Endothelial cell of umbilical vein (primary cell): ENCODE measurements at regions not wholly inside any gene's neighbourhood (a gene's known extent, or its start where the extent isn't known, plus 50 kb on each side); places are given as distances from the start of the nearest gene placed in this dataset.

Source experiments
- BruUV-seq: library from RNA; stranded (reverse); fragments of 400-500 nt; replicated peaks from 2 replicates; lab custom pipeline; 2021; lab: Mats Ljungman, UMichigan
- CTCF ChIA-PET: fragments of 300-600, 350-600 bp; sonication (Branson Sonifier 250); formaldehyde crosslinking; loops from one replicate; lab custom pipeline; 2021; ENCODE audit warnings: antibody characterized with exemption, inconsistent platforms; lab: Charles Lee
- POLR2A ChIA-PET: fragments of 300-600, 350-600 bp; sonication (Branson Sonifier 250); formaldehyde crosslinking; loops from one replicate; lab custom pipeline; 2021; ENCODE audit warnings: antibody characterized with exemption, inconsistent platforms; lab: Charles Lee
- DNase-seq: peaks from one replicate; pipeline ENCODE4 v3.0.0-alpha.2; 2011; ENCODE audit warnings: low read depth, low spot score
- FAIRE-seq: peaks from 2 replicates; lab custom pipeline; 2011; peaks lifted over from hg19 to GRCh38; lab: Jason Lieb, UNC
- H2AFZ ChIP-seq: 2 replicates; pipeline ENCODE4 v1.6.0; 2012; ENCODE audit warnings: low read depth, low read length, control low read depth, inconsistent platforms
- H3K27ac ChIP-seq: 2 replicates; pipeline ENCODE4 v1.5.1; 2011; ENCODE audit warnings: low read depth, mild to moderate bottlenecking, control low read depth, low read length, moderate library complexity; ENCODE audit not compliant: insufficient read depth
- H3K27me3 ChIP-seq, 2 experiments: 2 replicates each; pipeline versions ENCODE4 v1.6.0 to v1.6.1; 2011; ENCODE audit warnings: low read length in 2 of 2, mixed read lengths in 1 of 2; ENCODE audit not compliant: control insufficient read depth in 2 of 2, insufficient read depth in 2 of 2
- H3K36me3 ChIP-seq, 2 experiments: 2 replicates in 1 of 2; 3 replicates in 1 of 2; pipeline ENCODE4 v1.5.1; 2011; ENCODE audit warnings: low read length in 2 of 2, mild to moderate bottlenecking in 1 of 2, moderate library complexity in 1 of 2; ENCODE audit not compliant: control insufficient read depth in 2 of 2, insufficient read depth in 2 of 2; ENCODE audit errors: extremely low read depth in 1 of 2
- H3K4me1 ChIP-seq: 3 replicates; pipeline ENCODE4 v1.5.1; 2011; ENCODE audit warnings: mild to moderate bottlenecking, low read length; ENCODE audit not compliant: control insufficient read depth, insufficient read depth; ENCODE audit errors: extremely low read depth
- H3K4me2 ChIP-seq: 2 replicates; pipeline ENCODE4 v1.6.1; 2011; ENCODE audit warnings: low read length, control low read depth, mixed read lengths; ENCODE audit not compliant: insufficient read depth
- H3K4me3 ChIP-seq, 3 experiments: fragments of 200-600 bp in 1 of 3; sonication (generic), shearing (Covaris generic) in 1 of 3; replicated peaks in 1 of 3; 2 replicates each; pipeline ENCODE4 v1.5.1; 2011 to 2016; ENCODE audit warnings: control low read depth in 3 of 3, low read length in 3 of 3, mild to moderate bottlenecking in 2 of 3, inconsistent platforms in 1 of 3, low read depth in 1 of 3, moderate library complexity in 1 of 3; ENCODE audit not compliant: insufficient read depth in 1 of 3
- H3K79me2 ChIP-seq: 2 replicates; pipeline ENCODE4 v1.6.0; 2012; ENCODE audit warnings: low read length, inconsistent platforms; ENCODE audit not compliant: control insufficient read depth, insufficient read depth
- H3K9ac ChIP-seq: replicated peaks from 2 replicates; pipeline ENCODE3; 2011; ENCODE audit warnings: low read length, control low read depth; ENCODE audit not compliant: insufficient read depth; ENCODE audit errors: extremely low read depth
- H3K9me1 ChIP-seq: replicated peaks from 3 replicates; pipeline ENCODE4 v1.6.0; 2011; ENCODE audit warnings: mild to moderate bottlenecking, low read length; ENCODE audit not compliant: control insufficient read depth, insufficient read depth; ENCODE audit errors: extremely low read depth
- H3K9me3 ChIP-seq: replicated peaks from 2 replicates; pipeline ENCODE4 v1.5.1; 2012; ENCODE audit warnings: low read length, inconsistent platforms; ENCODE audit not compliant: control insufficient read depth, insufficient read depth
- H4K20me1 ChIP-seq: replicated peaks from 2 replicates; pipeline ENCODE3; 2011; ENCODE audit warnings: mild to moderate bottlenecking, low read length; ENCODE audit not compliant: control insufficient read depth, insufficient read depth; ENCODE audit errors: extremely low read depth
- CTCF ChIP-seq, 2 donors: IDR thresholded peaks; 1 replicate in 1 of 2; 2 replicates in 1 of 2; pipeline ENCODE4 v1.5.1; 2011; ENCODE audit warnings: low read length in 2 of 2, mild to moderate bottlenecking in 2 of 2, moderate library complexity in 2 of 2, control low read depth in 1 of 2, inconsistent platforms in 1 of 2, low read depth in 1 of 2; ENCODE audit not compliant: insufficient read depth in 1 of 2; ENCODE audit errors: extremely low read depth in 1 of 2
- EZH2 ChIP-seq: IDR thresholded peaks from 2 replicates; pipeline ENCODE4 v1.6.1; 2012; ENCODE audit warnings: borderline replicate concordance, low read depth, mild to moderate bottlenecking, moderate library complexity, low read length, inconsistent platforms; ENCODE audit not compliant: severe bottlenecking
- FOS ChIP-seq: IDR thresholded peaks from 2 replicates; pipeline ENCODE4 v1.6.1; 2011; ENCODE audit warnings: mild to moderate bottlenecking, low read length, moderate library complexity, borderline replicate concordance; ENCODE audit not compliant: insufficient read depth
- GATA2 ChIP-seq: IDR thresholded peaks from 2 replicates; pipeline ENCODE4 v1.7.0; 2011; ENCODE audit warnings: low read depth, mild to moderate bottlenecking, moderate library complexity, mixed read lengths, low read length; ENCODE audit not compliant: insufficient read length, insufficient read depth
- JUN ChIP-seq: IDR thresholded peaks from 2 replicates; pipeline ENCODE4 v1.6.1; 2011; ENCODE audit warnings: borderline replicate concordance, low read depth; ENCODE audit not compliant: insufficient read length, insufficient read depth
- MYC ChIP-seq: IDR thresholded peaks from one replicate; pipeline ENCODE4 v1.6.1; 2011; ENCODE audit warnings: mild to moderate bottlenecking, low read depth, low read length
- POLR2A ChIP-seq: IDR thresholded peaks from 2 replicates; pipeline ENCODE4 v1.6.1; 2012; ENCODE audit warnings: low read depth, mild to moderate bottlenecking, control low read depth, low read length
- POLR2AphosphoS5 ChIP-seq: IDR thresholded peaks from 2 replicates; pipeline ENCODE4 v1.6.1; 2012; ENCODE audit warnings: low read depth, mild to moderate bottlenecking, control low read depth, low read length, moderate library complexity; ENCODE audit not compliant: insufficient read depth
- dilution Hi-C: fragments of 300-500 bp; cut with MboI; formaldehyde crosslinking; loops from one replicate; pipeline ENCODE4 v1.15.0; 2019; ENCODE audit warnings: low sequenced_read_pairs; ENCODE audit not compliant: extremely low pct_ligation_motif_present
- intact Hi-C: fragments of 100-400 bp; cut with micrococcal nuclease; formaldehyde crosslinking; loops from one replicate; pipeline ENCODE4 v1.10.0; 2022
- TF ChIP-seq, protein P1 (sequence below): IDR thresholded peaks from 2 replicates; pipeline ENCODE4 v1.6.1; 2011; ENCODE audit not compliant: insufficient read depth, insufficient read length

DNA sequence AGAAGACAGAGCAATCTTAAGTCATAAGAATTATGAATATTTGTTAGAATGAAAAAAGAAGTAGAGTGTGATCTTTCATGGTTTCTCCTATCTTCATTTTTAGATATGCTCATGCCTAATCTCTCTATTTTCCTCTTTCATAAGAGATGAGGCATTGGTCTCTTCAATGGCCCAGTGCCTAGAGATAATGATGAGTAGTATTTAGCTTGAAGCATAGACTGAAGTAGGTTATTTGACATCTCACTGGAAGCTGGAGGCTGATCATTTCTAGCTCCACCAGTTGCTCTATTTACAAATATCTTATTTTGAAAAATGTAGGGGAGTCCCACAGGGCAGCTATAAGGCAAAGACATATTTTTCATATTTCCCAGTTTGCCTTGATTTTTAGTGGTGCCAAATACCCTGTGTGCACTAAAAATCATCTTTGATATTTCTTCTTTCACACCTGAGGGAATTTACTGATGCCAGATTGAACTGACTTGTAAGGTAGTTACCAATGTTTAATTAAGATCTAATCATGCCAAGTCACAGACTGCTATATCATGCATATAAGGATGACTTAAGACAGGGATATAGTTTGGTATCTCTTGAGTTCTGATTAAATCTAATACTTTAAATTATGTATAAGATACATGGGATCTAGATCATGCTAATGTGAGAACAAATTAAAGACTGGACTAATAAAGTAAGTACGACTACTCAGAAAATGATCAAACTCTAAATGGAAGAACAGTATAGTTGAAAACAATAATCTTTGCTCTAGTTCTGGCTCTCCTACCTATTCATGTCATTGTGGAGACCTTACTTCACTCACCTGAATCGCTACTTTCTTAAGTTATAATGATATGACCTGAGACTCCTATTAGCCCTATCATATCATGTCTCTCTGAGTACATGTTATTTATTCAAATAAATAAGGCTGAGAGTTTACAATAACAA lies 108.2 kb upstream of the IFNE start:
- CTCF ChIA-PET: interaction anchor here (1.0 to 1.7 kb wide), 3 partner anchors 12 to 125 kb away, joined by 3 to 5 read pairs (median 3); no protein-coding TSS in a partner anchor
- dilution Hi-C loops: no loop called here

DNA sequence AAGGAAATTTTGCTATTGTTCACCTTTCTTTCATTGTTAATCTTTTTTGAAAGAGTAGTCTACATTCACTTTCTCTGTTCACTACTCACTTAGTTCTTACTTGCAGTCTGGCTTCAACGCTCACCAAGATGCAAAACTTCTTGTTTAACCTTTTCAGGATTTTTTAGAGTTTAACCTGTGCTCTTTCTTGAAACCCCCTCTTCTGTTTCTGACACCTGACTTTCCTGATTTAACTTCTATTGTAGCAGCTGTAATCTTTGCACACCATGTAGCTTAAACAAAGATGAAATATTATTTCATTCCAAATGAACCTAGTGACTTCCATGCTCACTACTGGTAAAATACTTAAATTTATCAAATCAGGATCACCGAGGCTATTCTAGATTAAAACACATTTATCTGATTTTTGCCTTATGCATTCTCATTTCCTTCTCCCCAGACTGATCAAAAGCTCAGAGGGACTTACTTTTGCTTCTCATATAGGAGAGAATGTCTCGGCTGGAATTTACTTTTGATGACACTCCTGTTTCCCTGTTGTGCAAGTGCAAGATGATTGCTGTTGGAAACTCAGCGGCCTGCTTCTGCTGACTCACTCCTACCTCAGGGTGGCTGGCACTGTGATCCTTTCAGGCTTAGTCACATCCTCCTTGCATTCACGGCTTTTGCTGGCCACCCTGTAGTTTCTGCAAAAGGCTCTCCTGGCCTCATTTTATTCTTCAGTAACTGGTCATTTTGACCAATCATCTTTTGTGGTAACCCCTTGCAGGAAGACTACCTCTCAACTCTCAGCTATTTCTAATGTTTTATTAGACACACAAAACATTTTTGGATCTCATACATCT lies 109.3 kb upstream of the IFNE start:
- TF ChIP-seq POLR2A (no peak), JUN (peak; percentile 92), GATA2 (no peak), CTCF (IDR thresholded peaks at IDR 0.05; ENCODE audit: extremely low read depth in 1 of 2, insufficient read depth in 1 of 2, low read depth in 1 of 2, low read length in 2 of 2) (no peak), FOS (peak; percentile 99), MYC (peak; percentile 75), EZH2 (no peak), POLR2AphosphoS5 (peak; percentile 58)
- TF ChIP-seq, protein P1, sequence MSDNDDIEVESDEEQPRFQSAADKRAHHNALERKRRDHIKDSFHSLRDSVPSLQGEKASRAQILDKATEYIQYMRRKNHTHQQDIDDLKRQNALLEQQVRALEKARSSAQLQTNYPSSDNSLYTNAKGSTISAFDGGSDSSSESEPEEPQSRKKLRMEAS: no peak
- ChIA-PET POLR2A (no interaction called here), CTCF (interaction anchor here (1.5 to 1.7 kb wide), 2 partner anchors 13 to 125 kb away, joined by 4 to 5 read pairs; no protein-coding TSS in a partner anchor)
- Histone ChIP-seq H3K9me1 (no peaks in the 10 kb centered on the region), H3K27me3 (no peaks in the 10 kb centered on the region), H4K20me1 (no peaks in the 10 kb centered on the region), H3K27ac (peak overlapping the region; percentile 72), H2AFZ (peak overlapping the region; percentile 46), H3K4me2 (peak overlapping the region; percentile 85), H3K4me3 (peak overlapping the region in 2 of 3 experiments; percentile 36 to 47), H3K79me2 (peaks cover 19% of the 10 kb centered on the region), H3K9ac (peak overlapping the region; percentile 64), H3K36me3 (no peaks in the 10 kb centered on the region), H3K9me3 (no peaks in the 10 kb centered on the region), H3K4me1 (peaks cover 20% of the 10 kb centered on the region)
- DNase-seq (peak; percentile 94), FAIRE-seq (peak; percentile 91)
- BruUV-seq: TSS peak; percentile 77
- dilution Hi-C loops: no loop called here
- intact Hi-C loops: loop anchor here (1.0 kb wide), 1 partner anchor 93 kb away; no protein-coding TSS in a partner anchor

More for the DNA sequence above, 108.2 kb upstream of the IFNE start:
- Histone ChIP-seq H2AFZ (no peak overlapping the region), H3K36me3 (no peaks in the 10 kb centered on the region), H4K20me1 (no peaks in the 10 kb centered on the region), H3K27ac (peak overlapping the region; percentile 68), H3K4me3 (peak overlapping the region in 2 of 3 experiments; percentile 17 to 36), H3K27me3 (no peaks in the 10 kb centered on the region), H3K4me2 (peak overlapping the region; percentile 85), H3K9me3 (no peaks in the 10 kb centered on the region), H3K9ac (peak overlapping the region; percentile 64), H3K79me2 (peaks cover 19% of the 10 kb centered on the region), H3K9me1 (no peaks in the 10 kb centered on the region), H3K4me1 (peaks cover 20% of the 10 kb centered on the region)
- FAIRE-seq (no peak), DNase-seq (no peak)
- POLR2A ChIA-PET: no interaction called here
- TF ChIP-seq JUN: no peak
- TF ChIP-seq EZH2: no peak
- TF ChIP-seq POLR2AphosphoS5: no peak
- TF ChIP-seq, protein P1: no peak
- intact Hi-C loops: no loop called here
- BruUV-seq: no TSS peak
